HepG2 (cell line): ENCODE measurements at regions not wholly inside any gene's neighbourhood (a gene's known extent, or its start where the extent isn't known, plus 50 kb on each side); places are given as distances from the start of the nearest gene placed in this dataset.

Experiments used
- ATF3 ChIP-seq: sonication (generic); formaldehyde crosslinking; IDR thresholded peaks from 2 replicates; pipeline ENCODE4 v1.4.0; 2020; ENCODE audit warnings: missing genetic modification reagents
- HDAC2 ChIP-seq: sonication (generic); formaldehyde crosslinking; IDR thresholded peaks from 2 replicates; pipeline ENCODE4 v1.4.0; 2020; ENCODE audit warnings: missing genetic modification reagents
- HNRNPUL1 ChIP-seq: fragments of 200-400 bp; formaldehyde crosslinking; IDR thresholded peaks from 2 replicates; pipeline ENCODE4 v1.6.1; 2017; ENCODE audit warnings: low read depth, mild to moderate bottlenecking, low read length, moderate library complexity
- ISX ChIP-seq: sonication (generic); formaldehyde crosslinking; conservative IDR thresholded peaks from 2 replicates; pipeline ENCODE4 v1.5.0; 2020; ENCODE audit warnings: missing genetic modification reagents
- KDM1A ChIP-seq: IDR thresholded peaks from 2 replicates; pipeline ENCODE4 v1.6.1; 2016; ENCODE audit warnings: missing compliant biosample characterization
- KMT2B ChIP-seq: IDR thresholded peaks from 2 replicates; pipeline ENCODE4 v1.6.1; 2016; ENCODE audit warnings: missing genetic modification reagents, missing compliant biosample characterization
- NCOA2 ChIP-seq: sonication (generic); formaldehyde crosslinking; IDR thresholded peaks from 2 replicates; pipeline ENCODE4 v1.8.0; 2022; ENCODE audit warnings: inconsistent platforms
- NFIC ChIP-seq: IDR thresholded peaks from 2 replicates; pipeline ENCODE4 v1.6.1; 2012; ENCODE audit warnings: mild to moderate bottlenecking, low read length, inconsistent platforms
- PAX8 ChIP-seq: sonication (generic); formaldehyde crosslinking; IDR thresholded peaks from 2 replicates; pipeline ENCODE4 v1.8.0; 2022; ENCODE audit warnings: mild to moderate bottlenecking, missing genetic modification reagents, borderline replicate concordance
- ZNF24 ChIP-seq: fragments of 450-650 bp; IDR thresholded peaks from 2 replicates; pipeline ENCODE4 v1.6.1; 2017; ENCODE audit warnings: antibody characterized with exemption, mild to moderate bottlenecking
- ZNF614 ChIP-seq: IDR thresholded peaks from 2 replicates; pipeline ENCODE4 v1.6.1; 2018; ENCODE audit warnings: missing biosample characterization, missing genetic modification reagents, inconsistent platforms, borderline replicate concordance
- ZNF703 ChIP-seq: sonication (generic); formaldehyde crosslinking; IDR thresholded peaks from 2 replicates; pipeline ENCODE4 v1.5.1; 2020; ENCODE audit warnings: missing genetic modification reagents, mild to moderate bottlenecking, moderate library complexity, borderline replicate concordance
- ZNF816 ChIP-seq: sonication (generic); formaldehyde crosslinking; IDR thresholded peaks from 2 replicates; pipeline ENCODE4 v1.8.0; 2022; ENCODE audit warnings: missing genetic modification reagents, mild to moderate bottlenecking, borderline replicate concordance
- ZNF878 ChIP-seq: sonication (generic); formaldehyde crosslinking; IDR thresholded peaks from 2 replicates; pipeline ENCODE4 v1.8.1; 2023; ENCODE audit warnings: mild to moderate bottlenecking, missing genetic modification reagents, moderate library complexity
- TF ChIP-seq, protein P1 (sequence below), 2 experiments: sonication (generic) in 1 of 2; formaldehyde crosslinking in 1 of 2; IDR thresholded peaks; 2 replicates each; pipeline versions ENCODE4 v1.6.1 to v1.9.0; 2014 to 2022; ENCODE audit warnings: antibody characterized with exemption in 1 of 2, borderline replicate concordance in 1 of 2, inconsistent platforms in 1 of 2, low read depth in 1 of 2, missing genetic modification reagents in 1 of 2
- TF ChIP-seq, protein P2 (sequence below): sonication (generic); formaldehyde crosslinking; IDR thresholded peaks from 2 replicates; pipeline ENCODE4 v1.4.0; 2020; ENCODE audit warnings: missing genetic modification reagents
- TF ChIP-seq, protein P3 (sequence below): sonication (generic); formaldehyde crosslinking; IDR thresholded peaks from 2 replicates; pipeline ENCODE4 v1.4.0; 2020; ENCODE audit warnings: missing genetic modification reagents
- TF ChIP-seq, protein P4 (sequence below): sonication (generic); formaldehyde crosslinking; IDR thresholded peaks from 2 replicates; pipeline ENCODE4 v1.4.0; 2020; ENCODE audit warnings: mild to moderate bottlenecking, missing genetic modification reagents

GRCh38 chr2:8625399-8626300, 56.2 kb upstream of the ID2 start (continued):
- TF ChIP-seq, protein P1, sequence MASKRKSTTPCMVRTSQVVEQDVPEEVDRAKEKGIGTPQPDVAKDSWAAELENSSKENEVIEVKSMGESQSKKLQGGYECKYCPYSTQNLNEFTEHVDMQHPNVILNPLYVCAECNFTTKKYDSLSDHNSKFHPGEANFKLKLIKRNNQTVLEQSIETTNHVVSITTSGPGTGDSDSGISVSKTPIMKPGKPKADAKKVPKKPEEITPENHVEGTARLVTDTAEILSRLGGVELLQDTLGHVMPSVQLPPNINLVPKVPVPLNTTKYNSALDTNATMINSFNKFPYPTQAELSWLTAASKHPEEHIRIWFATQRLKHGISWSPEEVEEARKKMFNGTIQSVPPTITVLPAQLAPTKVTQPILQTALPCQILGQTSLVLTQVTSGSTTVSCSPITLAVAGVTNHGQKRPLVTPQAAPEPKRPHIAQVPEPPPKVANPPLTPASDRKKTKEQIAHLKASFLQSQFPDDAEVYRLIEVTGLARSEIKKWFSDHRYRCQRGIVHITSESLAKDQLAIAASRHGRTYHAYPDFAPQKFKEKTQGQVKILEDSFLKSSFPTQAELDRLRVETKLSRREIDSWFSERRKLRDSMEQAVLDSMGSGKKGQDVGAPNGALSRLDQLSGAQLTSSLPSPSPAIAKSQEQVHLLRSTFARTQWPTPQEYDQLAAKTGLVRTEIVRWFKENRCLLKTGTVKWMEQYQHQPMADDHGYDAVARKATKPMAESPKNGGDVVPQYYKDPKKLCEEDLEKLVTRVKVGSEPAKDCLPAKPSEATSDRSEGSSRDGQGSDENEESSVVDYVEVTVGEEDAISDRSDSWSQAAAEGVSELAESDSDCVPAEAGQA (IDR thresholded peaks at IDR 0.05; ENCODE audit: low read depth), result no peak; the same call in 1 of the 2 replicates
- TF ChIP-seq, protein P1 (CRISPR knock-in tag; IDR thresholded peaks at IDR 0.05; ENCODE audit: borderline replicate concordance), result no peak
- TF ChIP-seq PAX8 (CRISPR knock-in tag) (no peak), ZNF816 (CRISPR knock-in tag) (no peak; the same call in 1 of the 2 replicates), NFIC (no peak), KMT2B (CRISPR knock-in tag) (peak; percentile 43; the same call in 1 of the 2 replicates), ATF3 (CRISPR knock-in tag) (peak; percentile 22; the same call in 1 of the 2 replicates), ISX (CRISPR knock-in tag) (no peak; the same call in 1 of the 2 replicates), KDM1A (CRISPR knock-in tag) (no peak; the same call in 1 of the 2 replicates), ZNF878 (CRISPR knock-in tag) (peak; percentile 93), HNRNPUL1 (no peak), NCOA2 (peak; percentile 93), ZNF614 (CRISPR knock-in tag) (peak; percentile 54), ZNF703 (CRISPR knock-in tag) (peak; percentile 77; the same call in 1 of the 2 replicates), HDAC2 (peak; percentile 93), ZNF24 (no peak)
- TF ChIP-seq, protein P2, sequence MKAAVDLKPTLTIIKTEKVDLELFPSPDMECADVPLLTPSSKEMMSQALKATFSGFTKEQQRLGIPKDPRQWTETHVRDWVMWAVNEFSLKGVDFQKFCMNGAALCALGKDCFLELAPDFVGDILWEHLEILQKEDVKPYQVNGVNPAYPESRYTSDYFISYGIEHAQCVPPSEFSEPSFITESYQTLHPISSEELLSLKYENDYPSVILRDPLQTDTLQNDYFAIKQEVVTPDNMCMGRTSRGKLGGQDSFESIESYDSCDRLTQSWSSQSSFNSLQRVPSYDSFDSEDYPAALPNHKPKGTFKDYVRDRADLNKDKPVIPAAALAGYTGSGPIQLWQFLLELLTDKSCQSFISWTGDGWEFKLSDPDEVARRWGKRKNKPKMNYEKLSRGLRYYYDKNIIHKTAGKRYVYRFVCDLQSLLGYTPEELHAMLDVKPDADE (CRISPR knock-in tag), result no peak
- TF ChIP-seq, protein P3, sequence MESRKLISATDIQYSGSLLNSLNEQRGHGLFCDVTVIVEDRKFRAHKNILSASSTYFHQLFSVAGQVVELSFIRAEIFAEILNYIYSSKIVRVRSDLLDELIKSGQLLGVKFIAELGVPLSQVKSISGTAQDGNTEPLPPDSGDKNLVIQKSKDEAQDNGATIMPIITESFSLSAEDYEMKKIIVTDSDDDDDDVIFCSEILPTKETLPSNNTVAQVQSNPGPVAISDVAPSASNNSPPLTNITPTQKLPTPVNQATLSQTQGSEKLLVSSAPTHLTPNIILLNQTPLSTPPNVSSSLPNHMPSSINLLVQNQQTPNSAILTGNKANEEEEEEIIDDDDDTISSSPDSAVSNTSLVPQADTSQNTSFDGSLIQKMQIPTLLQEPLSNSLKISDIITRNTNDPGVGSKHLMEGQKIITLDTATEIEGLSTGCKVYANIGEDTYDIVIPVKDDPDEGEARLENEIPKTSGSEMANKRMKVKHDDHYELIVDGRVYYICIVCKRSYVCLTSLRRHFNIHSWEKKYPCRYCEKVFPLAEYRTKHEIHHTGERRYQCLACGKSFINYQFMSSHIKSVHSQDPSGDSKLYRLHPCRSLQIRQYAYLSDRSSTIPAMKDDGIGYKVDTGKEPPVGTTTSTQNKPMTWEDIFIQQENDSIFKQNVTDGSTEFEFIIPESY (CRISPR knock-in tag), result peak; percentile 40; the same call in 1 of the 2 replicates
- TF ChIP-seq, protein P4, sequence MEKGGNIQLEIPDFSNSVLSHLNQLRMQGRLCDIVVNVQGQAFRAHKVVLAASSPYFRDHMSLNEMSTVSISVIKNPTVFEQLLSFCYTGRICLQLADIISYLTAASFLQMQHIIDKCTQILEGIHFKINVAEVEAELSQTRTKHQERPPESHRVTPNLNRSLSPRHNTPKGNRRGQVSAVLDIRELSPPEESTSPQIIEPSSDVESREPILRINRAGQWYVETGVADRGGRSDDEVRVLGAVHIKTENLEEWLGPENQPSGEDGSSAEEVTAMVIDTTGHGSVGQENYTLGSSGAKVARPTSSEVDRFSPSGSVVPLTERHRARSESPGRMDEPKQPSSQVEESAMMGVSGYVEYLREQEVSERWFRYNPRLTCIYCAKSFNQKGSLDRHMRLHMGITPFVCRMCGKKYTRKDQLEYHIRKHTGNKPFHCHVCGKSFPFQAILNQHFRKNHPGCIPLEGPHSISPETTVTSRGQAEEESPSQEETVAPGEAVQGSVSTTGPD (CRISPR knock-in tag), result peak; percentile 94
